ENCODE measurements at regions not wholly inside any gene's neighbourhood (a gene's known extent, or its start where the extent isn't known, plus 50 kb on each side); places are given as distances from the start of the nearest gene placed in this dataset.

GRCh38 chr18:78713726-78714125 lies 265.9 kb upstream of the SALL3 start:
- H3K9me3 ChIP-seq, result peaks cover 0 to 15% (median 10%) of the 10 kb centered on the region in 4 donors
- no peak for TF ChIP-seq POLR2A (IDR thresholded peaks at IDR 0.05)
- TF ChIP-seq CTCF (IDR thresholded peaks at IDR 0.05), result no peak
- no peak for TF ChIP-seq EP300 (IDR thresholded peaks at IDR 0.05)
- TF ChIP-seq POLR2AphosphoS5 (IDR thresholded peaks at IDR 0.05), result no peak
- H3K27me3 ChIP-seq, result no peaks in the 10 kb centered on the region
- DNase-seq, result no peak
- H3K36me3 ChIP-seq, result no peaks in the 10 kb centered on the region
- no peaks in the 10 kb centered on the region for H3K4me1 ChIP-seq
- no peak overlapping the region for H3K27ac ChIP-seq
- WGBS, 5 donors, result 76 to 89% (median 84%) methylated on average over 9 of the region's 9 CpGs
- H3K4me3 ChIP-seq, result no peak overlapping the region
- intact Hi-C loops (cut with DNase I; ENCODE audit: low total_unique reads), result no loop called here

- WGBS, 5 donors, result 68 to 78% (median 69%) methylated on average over 8 of the region's 8 CpGs
- TF ChIP-seq EP300 (IDR thresholded peaks at IDR 0.05) (no peak), POLR2A (IDR thresholded peaks at IDR 0.05) (no peak), POLR2AphosphoS5 (IDR thresholded peaks at IDR 0.05) (no peak)
- H3K4me1 ChIP-seq, result peaks cover 0 to 3% (median 0%) of the 10 kb centered on the region in 4 donors
- intact Hi-C loops (cut with DNase I; ENCODE audit: low total_unique reads), result no loop called here
- no peak for DNase-seq
- H3K27ac ChIP-seq, result no peak overlapping the region
- no peaks in the 10 kb centered on the region for H3K36me3 ChIP-seq
- H3K9me3 ChIP-seq, result no peaks in the 10 kb centered on the region
- no peak overlapping the region for H3K4me3 ChIP-seq
- peaks cover 0 to 13% (median 0%) of the 10 kb centered on the region in 3 donors for H3K27me3 ChIP-seq
Observed at GRCh38 chr18:78716022-78716421, 263.6 kb upstream of the SALL3 start.

DNA sequence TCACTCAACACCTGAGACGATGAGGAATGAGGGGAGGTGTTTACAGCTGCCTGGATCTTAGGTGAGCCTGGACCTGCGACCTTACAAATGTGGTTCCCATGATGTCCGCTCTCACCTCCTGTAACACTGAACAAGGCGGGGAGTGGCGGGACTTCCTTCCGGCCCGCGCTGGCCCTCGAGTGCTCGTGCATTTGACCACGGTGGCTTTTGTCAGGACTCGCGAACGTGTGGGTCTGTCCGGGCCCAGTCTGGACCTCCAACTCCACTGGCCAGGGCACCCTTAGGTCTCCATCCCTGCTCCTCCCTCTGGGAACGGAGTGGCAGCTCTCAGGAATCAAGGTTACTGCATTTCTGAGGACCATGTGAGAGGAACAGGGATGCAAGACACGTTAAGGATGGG lies 263.0 kb upstream of the SALL3 start:
- peaks cover 0 to 19% (median 0%) of the 10 kb centered on the region in 3 donors for H3K27me3 ChIP-seq
- peaks cover 0 to 7% (median 0%) of the 10 kb centered on the region in 4 donors for H3K4me1 ChIP-seq
- H3K27ac ChIP-seq, result no peak overlapping the region
- TF ChIP-seq POLR2AphosphoS5 (IDR thresholded peaks at IDR 0.05) (no peak), CTCF (IDR thresholded peaks at IDR 0.05) (no peak), EP300 (IDR thresholded peaks at IDR 0.05) (no peak), POLR2A (IDR thresholded peaks at IDR 0.05) (no peak)
- no peak overlapping the region for H3K4me3 ChIP-seq
- no peak for DNase-seq
- H3K9me3 ChIP-seq, result no peaks in the 10 kb centered on the region
- intact Hi-C loops (cut with DNase I; ENCODE audit: low total_unique reads), result no loop called here
- H3K36me3 ChIP-seq, result no peaks in the 10 kb centered on the region
- WGBS, 5 donors, result 79 to 89% (median 88%) methylated on average over 17 of the region's 17 CpGs

DNA sequence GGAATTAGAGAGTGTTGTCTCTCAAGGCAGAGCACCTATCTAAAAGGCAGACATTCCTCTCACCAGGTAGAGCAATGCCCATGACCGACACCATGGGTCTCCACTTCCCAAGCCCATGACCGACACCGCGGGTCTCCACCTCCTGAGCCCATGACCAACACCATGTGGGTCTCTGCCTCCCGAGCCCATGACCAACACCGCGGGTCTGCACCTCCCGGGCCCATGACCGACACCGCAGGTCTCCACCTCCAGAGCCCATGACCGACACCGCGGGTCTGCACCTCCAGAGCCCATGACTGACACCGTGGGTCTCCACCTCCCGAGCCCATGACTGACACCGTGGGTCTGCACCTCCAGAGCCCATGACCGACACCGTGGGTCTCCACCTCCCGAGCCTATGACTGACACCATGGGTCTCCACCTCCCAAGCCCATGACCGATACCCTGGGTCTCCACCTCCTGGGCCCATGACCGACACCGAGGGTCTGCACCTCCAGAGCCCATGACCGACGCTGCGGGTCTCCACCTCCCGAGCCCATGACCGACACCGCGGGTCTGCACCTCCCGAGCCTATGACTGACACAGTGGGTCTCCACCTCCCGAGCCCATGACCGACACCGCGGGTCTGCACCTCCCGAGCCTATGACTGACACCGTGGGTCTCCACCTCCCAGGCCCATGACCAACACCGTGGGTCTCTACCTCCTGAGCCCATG lies 262.4 kb upstream of the SALL3 start:
- Histone ChIP-seq H3K27me3 (peaks cover 0 to 23% (median 0%) of the 10 kb centered on the region in 3 donors), H3K4me3 (no peak overlapping the region), H3K36me3 (no peaks in the 10 kb centered on the region), H3K9me3 (no peaks in the 10 kb centered on the region), H3K4me1 (peaks cover 0 to 7% (median 0%) of the 10 kb centered on the region in 4 donors), H3K27ac (no peak overlapping the region)
- no peak for DNase-seq
- TF ChIP-seq POLR2A (IDR thresholded peaks at IDR 0.05), result no peak
- 88 to 95% (median 92%) methylated on average over 25 to 37 of the region's 37 CpGs for WGBS, 5 donors
- intact Hi-C loops (cut with DNase I; ENCODE audit: low total_unique reads), result no loop called here

DNA sequence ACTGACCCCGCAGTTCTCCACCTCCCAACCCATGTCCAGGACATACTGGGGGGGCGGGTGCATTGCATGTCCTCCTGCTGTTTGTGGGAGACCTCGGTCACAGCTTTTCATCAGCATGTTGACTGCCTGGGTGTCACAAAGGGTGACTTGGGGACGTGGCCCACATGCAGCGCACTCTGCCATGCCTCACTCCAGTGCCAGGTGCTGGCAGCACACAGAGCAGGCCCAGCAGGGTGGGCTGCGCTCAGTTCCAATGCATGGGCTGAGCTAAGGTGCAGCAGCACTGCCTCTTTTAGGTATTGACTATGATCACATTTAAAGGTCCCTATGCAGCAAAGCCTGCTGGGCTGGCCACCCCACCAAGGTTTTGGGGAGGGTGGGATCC lies 261.9 kb upstream of the SALL3 start:
- Histone ChIP-seq H3K36me3 (no peaks in the 10 kb centered on the region), H3K9me3 (no peaks in the 10 kb centered on the region), H3K4me1 (peaks cover 0 to 7% (median 0%) of the 10 kb centered on the region in 4 donors), H3K27me3 (peaks cover 0 to 23% (median 0%) of the 10 kb centered on the region in 3 donors), H3K27ac (no peak overlapping the region), H3K4me3 (no peak overlapping the region)
- no peak for TF ChIP-seq POLR2A (IDR thresholded peaks at IDR 0.05)
- TF ChIP-seq CTCF (IDR thresholded peaks at IDR 0.05), result no peak
- TF ChIP-seq EP300 (IDR thresholded peaks at IDR 0.05), result no peak
- TF ChIP-seq POLR2AphosphoS5 (IDR thresholded peaks at IDR 0.05), result no peak
- intact Hi-C loops (cut with DNase I; ENCODE audit: low total_unique reads), result no loop called here
- WGBS, 5 donors, result 82 to 100% (median 88%) methylated on average over 3 to 6 of the region's 6 CpGs
- DNase-seq, result no peak
